ENCODE measurements at regions not wholly inside any gene's neighbourhood (a gene's known extent, or its start where the extent isn't known, plus 50 kb on each side); places are given as distances from the start of the nearest gene placed in this dataset.

DNA sequence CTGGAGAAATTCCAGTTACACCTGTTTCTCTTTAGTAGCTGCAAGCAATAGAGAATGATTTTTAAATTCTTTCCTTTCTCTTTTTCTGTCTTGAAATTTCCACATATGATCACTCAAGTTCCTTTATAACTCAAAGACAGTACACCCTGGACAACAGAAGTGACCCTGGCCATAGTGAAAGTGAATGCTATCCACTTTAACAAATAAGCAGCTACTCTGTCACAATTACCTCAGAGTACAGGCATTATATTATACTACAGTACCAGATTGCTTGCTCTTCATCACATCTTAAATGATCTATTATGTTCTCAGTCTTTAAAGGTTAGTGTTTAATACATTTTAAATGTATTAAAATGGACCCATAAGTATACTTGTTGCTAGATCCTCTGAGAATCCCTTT, 136.2 kb downstream of the KLF12 start:
- DNase-seq = no peak

GRCh38 chr13:73996569-73996968, 137.6 kb downstream of the KLF12 start:
- no peak for DNase-seq

DNA sequence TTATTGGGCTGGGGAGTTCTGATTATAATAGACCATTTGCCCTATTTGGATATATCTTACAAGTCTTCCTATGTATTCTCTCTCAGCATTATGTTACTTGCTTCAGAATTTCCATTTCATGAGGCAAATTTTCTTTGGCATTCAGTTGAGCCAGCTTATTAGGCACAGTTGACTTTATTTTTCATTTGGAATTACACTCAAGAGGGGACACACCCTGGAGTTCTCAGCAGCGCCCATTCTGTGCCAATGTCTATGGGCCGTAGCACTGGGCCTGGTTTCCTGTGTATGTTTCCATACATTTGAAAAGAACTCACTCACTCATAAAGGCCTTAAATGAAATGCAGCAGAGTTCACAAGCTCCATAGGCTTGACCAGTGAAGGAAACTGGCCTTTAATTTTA, 138.5 kb downstream of the KLF12 start:
- no peak for DNase-seq

DNA sequence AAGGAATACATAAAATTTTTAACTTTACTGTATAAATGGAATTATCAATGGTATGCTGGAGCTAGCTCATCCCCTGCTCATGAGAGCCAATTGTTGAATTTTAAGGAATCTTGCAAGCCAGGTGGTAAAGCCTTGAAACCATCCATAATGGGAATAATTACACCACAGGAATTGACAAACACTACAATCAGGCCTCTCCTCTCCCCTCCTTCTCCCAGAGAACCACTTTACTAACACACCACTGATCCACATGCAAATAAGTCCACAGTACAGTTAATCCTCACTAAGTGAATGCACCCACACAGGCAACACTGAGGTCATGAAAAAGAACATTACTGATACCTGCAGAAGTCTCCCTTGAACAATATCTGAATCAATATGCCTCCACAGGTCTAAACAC, 140.5 kb downstream of the KLF12 start:
- DNase-seq = no peak

DNA sequence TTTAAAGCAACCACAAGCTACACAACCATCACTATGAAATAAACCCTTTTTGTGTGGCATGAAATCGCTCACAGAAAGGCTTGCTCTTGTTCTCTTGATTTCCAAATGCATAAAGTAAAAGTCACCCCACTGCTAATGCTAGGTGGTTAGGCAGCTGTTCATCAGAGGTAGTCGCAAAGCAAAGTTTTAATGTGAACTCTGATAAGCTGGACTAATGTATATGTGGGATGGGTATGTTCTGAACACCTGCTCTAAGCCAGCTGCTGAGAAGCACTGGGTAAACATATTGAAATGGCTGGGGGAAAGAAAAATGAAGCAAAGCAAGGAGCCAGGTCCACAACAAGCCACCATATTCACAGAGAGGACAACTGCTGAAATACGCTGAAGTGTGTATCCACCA, 142.3 kb downstream of the KLF12 start:
- DNase-seq = no peak

GRCh38 chr13:73991384-73991783, 142.8 kb downstream of the KLF12 start:
- DNase-seq = no peak

- DNase-seq = no peak
These were observed 144.9 kb downstream of the KLF12 start for GRCh38 chr13:73989244-73989843.

GRCh38 chr13:73988461-73988860, 145.7 kb downstream of the KLF12 start:
- DNase-seq = no peak

- no peak for DNase-seq
These were observed 146.6 kb downstream of the KLF12 start for GRCh38 chr13:73987618-73988017.

DNA sequence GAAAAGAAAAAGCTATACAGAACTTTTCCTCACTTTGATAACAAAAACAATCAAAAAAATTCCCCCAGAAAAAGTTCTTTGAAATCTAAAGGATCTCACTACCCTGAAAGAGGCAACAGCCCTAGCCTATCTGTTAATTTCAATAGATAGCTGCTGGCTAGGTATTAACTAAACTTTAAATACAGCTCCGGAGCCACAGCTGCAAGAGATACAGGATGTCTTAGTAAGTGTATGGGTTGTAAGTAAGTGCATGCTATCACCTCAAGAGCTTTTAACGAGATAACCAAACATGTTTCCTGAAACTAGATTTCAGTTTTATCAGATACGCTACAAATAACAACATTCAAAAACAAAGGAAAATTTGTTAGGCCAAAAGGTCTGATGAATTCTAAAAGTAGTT, 148.4 kb downstream of the KLF12 start:
- DNase-seq = no peak

- DNase-seq = peak; percentile 59
These were observed 149.1 kb downstream of the KLF12 start for GRCh38 chr13:73984949-73985691.

DNA sequence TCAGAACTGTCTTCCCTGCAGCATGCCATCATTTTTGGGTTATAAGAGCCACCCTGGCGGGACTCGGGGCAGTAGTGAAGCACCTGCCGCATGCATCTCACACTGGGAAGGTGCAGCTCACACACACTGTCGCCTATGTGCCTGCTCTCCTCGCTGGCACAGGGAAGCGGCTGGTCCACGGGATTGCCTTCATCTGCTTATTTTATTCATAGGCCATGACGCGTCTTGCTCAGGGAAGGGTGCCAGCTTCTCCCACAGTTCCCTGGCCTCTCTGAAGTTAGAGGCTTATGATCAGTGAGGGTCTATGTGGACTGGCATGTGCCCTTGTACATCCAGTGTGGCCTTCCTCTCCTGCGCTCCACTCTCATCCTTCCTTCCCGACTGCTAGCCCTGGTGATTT, 150.0 kb downstream of the KLF12 start:
- no peak for DNase-seq

DNA sequence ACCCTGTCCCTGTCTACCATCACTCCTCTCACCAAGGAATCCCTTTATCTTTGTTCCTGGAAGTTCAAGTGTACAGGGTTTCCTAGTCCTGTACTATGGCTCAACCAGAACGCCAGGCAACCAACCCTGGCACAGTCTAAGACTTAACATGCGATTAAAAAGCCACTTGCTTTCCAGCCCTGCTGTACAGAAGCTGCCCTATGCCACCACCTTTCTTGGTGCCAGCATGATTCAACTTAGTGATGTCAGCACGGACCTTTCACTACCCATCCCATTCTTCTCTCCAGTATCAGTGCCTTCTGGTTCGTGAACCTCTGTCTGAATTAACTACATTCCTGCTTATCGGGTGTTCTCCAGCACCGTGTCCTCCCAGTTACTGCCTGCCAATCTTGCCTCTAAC, 151.1 kb downstream of the KLF12 start:
- DNase-seq = no peak

DNA sequence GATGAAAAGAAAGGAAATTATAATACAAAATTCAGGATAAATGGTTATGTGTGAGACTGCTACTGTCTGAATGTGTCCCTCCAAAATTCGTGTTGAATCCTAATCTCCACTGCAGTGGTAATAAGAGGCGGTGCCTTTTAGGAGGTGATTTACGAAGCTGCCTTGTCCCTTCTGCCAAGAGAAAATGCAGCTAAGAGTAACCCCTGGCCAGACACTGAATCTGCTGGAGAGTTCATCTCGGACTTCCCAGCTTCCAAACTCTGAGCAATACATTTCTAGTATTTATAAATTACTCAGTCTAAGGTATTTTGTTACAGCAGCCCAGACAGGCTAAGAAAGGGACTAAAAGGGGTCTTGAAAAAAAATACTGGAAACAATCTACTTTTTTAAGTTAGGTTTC, 152.6 kb downstream of the KLF12 start:
- DNase-seq = no peak

DNA sequence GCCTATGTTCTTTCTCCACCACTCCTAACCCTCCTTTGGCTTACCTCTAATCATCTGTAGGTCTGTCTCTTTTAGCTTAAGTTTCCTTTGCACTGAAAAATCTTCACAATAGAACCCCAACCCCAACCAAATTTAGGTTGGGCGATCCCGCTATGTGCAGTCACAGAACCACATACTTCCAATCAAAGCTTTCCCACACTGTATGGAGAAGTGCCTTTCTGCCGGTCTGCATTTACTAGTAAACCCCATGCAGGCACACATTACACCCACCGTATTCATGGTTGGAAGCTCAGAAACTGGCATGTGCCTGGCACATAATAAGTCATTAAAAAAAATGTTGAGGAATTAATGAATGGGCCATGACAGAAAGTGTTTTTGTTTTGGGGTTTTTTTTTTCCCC, 158.4 kb downstream of the KLF12 start:
- DNase-seq = no peak

DNA sequence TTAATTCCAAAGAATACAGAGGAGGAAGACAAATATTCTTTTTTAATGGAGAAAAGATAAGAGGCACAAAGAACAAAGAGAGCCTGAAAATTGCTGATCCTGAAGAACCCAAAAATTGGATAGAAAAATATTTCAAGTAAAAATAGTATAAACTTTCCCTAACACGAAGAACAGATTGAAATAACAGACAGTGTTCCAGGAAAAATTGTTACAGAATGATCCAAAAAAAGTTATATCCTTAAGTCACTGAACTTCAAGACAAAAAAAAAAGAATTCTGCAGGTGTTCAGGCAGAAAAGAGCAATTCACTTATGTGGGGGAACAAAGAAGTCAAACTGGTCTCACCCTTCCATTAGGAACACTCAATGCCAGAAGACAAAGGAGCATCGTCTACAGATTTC, 160.2 kb downstream of the KLF12 start:
- DNase-seq = no peak

GRCh38 chr13:73973156-73973555, 161.0 kb downstream of the KLF12 start:
- DNase-seq = no peak

DNA sequence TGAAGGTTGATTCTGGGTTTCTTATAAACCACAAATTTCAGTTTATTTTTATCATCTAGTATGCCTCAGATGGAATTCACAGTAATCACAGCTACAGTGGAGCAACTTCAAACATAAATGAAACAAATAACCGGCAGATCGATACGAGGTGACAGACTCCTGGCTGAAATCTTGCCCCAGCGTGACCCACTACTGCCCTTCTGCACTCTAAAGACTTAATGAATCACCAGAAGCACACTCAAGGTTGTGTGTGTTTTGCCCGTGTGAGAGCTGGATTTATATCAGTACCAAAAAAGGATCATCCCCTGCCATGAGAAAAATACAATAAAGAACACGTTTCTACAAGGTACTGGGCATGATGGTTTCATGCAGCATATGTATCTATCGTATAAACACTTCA, 161.7 kb downstream of the KLF12 start:
- DNase-seq = no peak

- DNase-seq = no peak
These were observed 162.7 kb downstream of the KLF12 start for GRCh38 chr13:73971481-73971880.

DNA sequence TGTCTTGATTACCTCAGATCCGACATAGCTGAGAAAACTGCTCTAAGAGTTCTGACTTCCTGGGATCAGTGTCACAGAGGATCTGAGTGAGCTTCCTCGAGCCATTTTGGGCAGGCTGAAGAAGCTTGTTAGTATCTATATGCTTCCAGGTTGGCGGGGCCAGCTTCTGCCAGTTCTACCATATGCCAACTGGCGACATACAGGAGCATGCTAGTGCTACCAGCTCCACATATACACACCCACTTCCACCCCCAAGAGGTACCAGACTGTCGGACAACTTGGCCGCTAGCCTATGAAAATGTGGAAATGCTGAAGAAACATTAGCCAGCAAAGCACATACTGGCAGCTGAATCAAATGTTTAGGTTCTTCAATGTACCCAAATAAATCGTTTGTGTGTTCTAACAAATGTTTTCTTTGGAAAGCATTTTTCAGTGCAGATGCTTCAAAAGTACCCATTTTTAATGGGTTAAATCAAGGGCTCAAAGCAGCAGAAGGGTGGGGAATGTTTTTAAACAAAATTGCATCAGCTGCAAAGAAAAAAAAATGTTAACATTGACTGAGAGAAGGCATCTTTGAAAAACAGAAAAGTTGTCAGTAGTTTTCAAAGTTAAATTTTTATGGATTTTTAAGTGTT, 163.7 kb downstream of the KLF12 start:
- no peak for DNase-seq

DNA sequence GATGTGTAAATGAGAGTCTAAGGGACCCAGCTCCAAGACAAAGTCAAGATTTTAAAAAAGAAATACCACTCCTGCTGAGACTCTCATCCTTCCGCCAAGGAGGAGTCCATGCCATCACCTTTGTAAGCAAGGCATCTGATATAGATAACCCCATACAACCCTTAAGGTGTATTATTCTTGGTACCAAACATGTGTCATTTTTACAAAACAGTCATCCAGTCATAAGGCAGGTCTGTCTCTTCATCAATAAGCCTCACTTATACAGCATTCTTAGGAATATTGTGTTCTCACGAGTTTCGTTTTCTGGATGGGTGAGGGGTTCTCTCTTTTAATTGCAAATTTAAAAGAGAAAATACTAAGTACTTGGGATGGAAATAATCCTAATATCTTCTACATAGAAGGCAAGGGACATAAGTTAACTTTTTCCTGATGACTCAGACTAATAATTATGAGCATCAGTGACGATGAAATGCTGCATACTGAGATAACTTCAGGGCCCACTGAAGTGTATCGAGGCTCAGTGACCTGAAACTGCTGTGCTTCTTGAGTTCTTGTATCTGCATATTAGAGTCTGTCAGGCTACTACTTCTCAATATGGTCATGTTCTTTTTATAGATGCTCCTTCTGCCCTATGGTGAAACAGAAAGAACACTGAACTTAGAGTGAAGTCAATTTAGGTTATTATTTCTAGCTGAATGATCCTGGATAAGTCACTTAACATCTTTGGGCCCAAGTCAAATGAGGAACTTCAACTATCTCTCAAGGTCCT, 166.6 kb downstream of the KLF12 start:
- DNase-seq = no peak

GRCh38 chr13:73966331-73966730, 167.9 kb downstream of the KLF12 start:
- no peak for DNase-seq

GRCh38 chr13:73962284-73962683, 171.9 kb downstream of the KLF12 start:
- no peak for DNase-seq

DNA sequence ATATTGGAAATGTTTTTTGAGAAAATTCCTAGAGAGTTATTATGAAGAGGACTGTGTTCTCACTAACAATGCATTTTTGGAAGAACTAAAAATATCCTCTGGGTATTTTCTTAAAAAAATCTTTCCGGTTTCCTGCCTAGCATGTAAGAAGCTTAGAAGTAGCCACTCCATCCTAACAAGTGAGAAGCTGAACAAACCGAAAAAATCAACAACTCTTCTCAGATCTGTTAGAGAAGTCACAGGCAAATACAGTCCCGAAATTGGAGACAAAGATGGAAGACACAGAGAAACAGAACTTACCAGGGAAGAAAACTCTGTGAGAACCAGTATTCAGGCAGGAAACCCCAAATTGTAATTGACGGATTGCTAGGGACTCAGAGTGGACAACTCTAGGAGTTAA, 173.0 kb downstream of the KLF12 start:
- no peak for DNase-seq
